Mesenteric fat pad (tissue), 1 donor: ENCODE measurements at regions not wholly inside any gene's neighbourhood (a gene's known extent, or its start where the extent isn't known, plus 50 kb on each side); places are given as distances from the start of the nearest gene placed in this dataset.

Experiments
- DNase-seq: peaks from one replicate; pipeline ENCODE4 v3.0.0-alpha.2; 2020; ENCODE audit warnings: low spot score
- donor health status: DM: yes; HTN: yes; CAD: no.

DNA sequence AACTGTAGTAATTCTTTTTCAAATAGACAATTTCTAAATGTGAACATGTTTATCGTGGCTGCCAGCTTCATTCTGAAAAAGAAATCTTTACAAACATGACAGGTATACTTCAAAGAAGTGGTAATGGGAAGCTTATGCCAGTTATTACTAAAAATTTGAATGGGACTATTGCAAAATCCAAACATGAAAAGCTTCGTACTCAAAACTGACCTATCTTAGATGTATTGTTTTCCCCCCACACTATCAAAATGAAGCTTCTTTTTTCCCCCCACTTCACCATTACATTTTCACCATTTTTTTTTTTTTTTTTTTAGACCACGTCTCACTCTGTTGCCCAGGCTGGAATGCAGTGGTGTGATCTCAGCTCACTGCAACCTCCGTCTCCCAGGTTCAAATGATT, 50.4 kb upstream of the SERTAD2 start:
- DNase-seq: no peak

DNA sequence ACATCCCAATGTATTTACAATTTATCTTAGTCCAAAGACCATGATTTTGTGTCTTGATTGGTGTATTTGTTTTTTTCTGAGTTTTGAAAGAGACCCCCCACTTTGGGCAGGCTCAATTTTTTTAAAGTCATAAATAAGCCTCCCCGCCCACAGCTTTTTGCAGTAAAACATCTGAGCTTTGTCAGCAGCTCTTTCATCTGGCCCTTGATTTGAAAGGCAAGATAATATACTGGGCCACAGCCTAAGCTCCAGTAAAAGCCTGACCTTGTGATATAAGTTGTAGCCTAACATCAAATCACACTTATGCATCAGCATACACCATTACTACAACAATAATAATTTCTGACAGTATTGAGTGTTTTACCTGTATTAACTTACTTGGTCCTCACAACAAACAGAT, 51.3 kb upstream of the SERTAD2 start:
- DNase-seq: no peak

DNA sequence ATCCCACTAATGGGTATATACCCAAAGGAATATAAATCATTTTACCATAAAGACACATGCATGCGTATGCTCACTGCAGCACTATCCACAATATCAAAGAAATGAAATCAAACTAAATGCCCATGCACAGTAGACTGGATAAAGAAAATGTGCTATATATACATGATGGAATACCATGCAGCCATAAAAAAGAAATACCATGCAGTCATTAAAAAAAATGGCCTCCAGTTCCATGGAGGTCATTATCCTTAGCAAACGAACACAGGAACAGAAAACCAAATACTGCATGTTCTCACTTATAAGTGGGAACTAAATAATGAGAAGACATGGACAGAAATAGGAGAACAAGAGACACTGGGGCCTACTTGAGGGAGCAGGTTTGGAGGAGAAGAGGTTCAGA, 53.6 kb upstream of the SERTAD2 start:
- no peak for DNase-seq

DNA sequence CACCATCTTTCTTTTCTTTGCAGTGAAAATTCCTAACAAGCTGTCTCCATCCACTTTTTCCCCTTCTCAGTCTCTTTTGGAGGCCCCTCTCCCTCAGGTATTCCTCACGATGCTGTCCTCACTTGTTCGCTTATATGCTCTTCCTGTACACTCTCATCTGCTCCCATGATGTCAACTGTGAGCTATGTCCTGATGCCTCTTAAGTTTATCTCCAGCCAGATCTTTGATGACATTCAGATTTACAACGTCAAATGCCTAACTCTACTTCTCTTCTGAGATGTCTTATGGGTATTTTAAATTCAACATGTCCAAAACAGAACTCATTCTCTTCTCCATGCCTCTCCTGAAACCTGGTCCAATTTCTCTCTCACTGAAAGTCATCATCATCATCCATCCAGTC, 55.1 kb upstream of the SERTAD2 start:
- DNase-seq: no peak

DNA sequence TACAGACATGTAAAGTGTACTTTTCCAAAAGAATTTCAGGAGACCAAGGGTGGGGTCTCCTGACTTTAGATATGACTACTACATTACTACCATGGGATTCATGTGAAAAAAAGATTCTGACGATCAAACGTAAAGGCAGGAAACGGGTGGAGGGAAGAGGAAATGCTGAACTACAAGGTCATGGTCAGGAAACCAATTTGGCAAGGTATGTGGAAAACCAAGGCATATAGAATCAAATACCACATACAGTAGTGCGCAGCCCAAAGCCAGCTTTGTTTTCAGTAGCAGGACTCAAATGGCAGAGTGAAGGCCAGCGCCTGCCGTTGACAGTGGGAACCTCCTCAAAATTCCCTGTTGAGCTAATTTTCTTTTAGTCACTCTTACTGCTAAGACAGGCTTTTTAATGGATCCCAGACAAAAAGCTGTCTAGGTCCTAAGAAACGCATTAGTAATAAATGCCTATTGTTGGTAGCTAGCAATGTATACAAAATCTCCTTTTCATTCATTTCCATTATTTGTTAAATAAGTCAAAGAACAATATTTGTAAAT, 57.6 kb upstream of the SERTAD2 start:
- no peak for DNase-seq

DNA sequence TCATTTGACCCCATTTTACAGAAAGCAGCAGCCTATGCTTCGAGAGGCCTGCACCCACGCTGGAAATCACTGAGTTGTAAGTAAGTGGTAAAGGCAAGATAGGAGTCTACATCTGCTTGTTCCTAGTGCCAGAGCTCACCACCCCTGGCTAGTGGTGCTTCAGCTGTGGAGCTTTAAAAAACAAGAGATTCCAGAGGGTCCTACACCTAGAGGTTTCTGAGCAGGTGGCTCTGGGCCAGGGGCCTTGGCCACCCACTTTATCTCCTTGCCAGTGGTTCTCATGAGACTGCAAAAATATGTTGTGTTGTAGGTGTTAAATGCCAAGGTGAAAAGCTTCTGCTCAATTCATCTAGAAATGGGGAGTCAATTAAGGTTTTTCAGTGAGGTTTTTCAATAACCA, 60.0 kb upstream of the SERTAD2 start:
- no peak for DNase-seq

DNA sequence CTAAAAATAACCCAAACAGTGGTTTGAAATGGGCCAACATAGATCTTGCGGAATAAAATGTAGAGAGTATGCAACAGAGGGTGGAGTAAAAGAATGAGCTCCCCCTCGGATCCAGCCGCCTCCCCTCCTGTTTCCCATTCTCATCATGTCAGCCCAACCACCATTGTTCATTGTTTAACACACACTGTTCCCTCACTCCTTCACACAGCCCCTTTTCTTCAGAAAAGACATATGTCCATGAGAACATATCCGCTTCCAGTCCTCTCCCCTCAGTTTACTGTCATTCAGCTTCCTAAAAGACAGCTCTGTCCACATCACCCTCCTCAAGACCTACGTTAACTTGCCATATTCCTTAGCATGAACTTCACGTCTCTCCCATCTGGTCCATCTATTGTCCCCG, 62.9 kb upstream of the SERTAD2 start:
- DNase-seq: no peak

DNA sequence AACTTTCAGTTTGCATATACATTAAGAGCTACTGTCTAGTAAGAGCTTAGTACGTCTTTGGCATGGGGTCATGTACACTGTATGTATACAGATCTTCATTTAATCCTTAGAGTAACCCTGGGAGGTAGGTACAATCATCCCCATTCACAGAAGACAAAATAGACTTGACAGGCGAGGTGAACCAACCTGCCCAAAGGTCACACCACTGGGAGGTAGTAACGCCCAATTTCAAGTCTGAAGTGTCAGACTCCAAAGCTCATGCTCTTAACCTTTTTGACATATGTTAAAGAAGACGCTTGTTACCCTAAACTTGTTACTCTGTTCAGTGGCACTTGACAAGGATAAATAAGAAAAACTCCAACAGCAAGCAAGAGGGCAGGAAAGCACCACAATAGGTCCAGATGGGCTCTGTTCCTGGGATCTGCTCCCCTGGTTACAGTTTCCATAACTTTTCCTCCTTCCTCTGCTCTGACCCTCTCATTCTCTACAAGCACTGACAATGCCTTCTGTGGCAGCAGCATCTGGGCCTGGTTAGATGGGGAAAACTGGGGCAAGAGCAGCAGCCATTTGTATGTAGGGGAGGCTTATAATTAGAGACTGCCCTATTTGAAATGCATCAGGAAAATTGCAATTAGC, 64.7 kb upstream of the SERTAD2 start:
- DNase-seq: no peak

DNA sequence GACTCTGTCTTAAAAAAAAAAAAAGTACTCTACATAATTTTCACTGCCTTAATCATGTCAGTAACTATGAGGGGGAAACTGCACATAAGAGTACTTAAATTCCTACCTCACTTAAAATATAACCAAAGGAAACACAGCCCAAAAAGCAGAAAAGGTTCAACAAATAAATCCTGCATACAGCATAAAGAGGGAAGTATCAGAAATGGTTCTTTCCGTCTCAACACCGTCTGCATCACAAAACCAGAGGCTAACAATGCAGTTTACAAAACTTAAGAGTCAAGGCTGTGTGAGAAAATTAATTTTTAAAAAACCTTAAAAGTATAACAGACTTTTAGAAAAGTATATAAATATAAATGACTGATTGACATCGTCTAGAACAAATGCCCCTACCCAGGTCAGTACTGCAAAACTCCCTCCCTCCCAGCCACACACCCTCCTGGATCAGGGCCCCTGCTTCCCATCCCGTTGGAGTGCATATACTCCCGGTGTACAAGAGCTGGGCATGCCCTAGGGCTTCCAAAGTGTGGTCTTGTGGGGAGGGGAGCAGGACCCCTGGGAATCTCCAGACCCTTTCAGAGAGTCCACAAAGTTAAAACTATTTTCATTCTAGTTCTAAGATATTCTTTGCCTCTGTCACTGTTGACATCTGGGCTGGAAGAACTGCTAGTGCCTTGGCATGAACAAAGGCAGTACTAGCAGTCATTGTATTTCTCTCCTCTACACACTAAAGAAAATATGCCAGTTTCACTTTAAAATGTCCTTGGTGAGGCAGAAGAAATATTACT, 67.0 kb upstream of the SERTAD2 start:
- DNase-seq: no peak

DNA sequence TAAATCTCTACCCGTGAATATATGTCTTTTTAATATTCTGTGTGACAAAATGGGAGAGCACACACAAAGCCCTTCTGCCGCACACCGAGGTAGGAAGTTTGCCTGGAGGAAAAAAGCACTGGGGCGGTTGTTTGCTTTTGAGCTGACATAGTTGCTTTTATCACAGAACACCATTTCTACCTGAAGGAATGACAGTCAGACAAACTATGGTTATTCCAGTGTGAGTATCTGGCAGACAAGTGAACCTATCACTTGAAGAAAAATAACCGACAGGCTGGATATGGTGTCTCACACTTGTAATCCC, 67.6 kb upstream of the SERTAD2 start:
- DNase-seq: no peak

DNA sequence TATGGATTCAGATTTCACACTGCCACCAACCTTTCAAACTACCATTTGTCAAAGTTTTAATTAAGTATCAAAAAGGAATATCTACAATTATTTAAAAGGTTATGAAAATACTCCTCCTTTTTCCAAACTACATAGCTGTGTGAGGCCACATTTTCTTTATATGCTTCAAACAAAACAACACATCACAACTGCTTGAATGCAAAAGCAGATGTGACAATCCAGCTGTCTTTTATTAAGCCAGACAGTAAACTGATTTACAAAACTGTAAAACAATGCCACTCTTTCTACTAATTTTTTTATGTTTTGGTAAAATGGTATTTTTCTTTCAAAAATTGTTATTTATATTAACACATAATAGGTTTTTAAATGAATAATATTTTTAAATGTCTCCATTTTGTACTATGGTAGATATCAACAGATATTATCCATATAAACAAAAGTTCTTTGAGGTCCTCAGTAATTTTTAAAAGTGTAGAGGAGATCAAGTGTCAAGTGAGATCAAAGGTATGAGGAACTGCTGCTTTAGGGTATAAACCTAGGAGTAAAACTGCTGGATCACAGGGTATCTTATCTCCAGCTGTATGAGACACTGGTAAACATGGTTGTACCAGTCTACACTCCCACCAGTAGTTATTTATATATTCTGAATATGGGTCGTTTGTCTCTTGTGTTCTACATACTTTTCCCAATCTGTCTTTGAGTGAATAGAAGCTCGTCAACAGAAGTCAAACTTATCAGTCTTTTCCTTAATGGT, 68.8 kb upstream of the SERTAD2 start:
- DNase-seq: no peak

DNA sequence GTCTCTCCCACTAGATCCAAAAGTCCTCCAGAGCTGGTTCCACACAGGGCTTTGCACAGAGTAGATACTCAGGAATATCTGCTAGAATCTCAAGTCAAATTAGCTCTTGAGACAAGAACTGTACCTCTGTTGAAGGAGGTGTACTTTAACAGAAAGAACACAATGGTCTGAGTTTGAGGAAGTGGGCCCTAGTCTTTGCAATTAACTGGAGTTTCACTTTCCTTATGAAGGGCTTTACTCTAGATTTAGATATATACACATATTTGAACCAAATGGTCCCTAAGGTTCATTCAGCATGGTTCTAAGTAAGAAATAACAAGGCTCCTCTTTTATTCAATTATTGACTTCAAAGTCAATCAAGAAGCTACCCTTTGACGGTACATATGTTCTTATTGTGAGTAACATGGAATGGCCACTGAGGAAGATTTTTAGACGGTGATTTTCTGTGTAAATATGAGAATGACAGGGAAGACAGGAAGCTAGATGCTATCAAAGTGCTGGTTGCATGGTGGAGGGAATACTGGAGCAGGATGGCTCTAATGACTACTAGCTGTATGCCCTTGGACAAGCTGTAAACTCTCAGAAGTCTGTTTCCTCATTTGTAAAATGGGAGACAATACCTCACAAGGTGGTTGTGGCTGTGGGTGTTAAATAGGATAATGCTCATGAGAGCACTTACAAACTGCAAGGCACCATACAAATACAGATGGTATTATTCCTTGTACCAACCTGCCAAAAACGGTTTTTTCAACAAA, 73.5 kb upstream of the SERTAD2 start:
- no peak for DNase-seq

DNA sequence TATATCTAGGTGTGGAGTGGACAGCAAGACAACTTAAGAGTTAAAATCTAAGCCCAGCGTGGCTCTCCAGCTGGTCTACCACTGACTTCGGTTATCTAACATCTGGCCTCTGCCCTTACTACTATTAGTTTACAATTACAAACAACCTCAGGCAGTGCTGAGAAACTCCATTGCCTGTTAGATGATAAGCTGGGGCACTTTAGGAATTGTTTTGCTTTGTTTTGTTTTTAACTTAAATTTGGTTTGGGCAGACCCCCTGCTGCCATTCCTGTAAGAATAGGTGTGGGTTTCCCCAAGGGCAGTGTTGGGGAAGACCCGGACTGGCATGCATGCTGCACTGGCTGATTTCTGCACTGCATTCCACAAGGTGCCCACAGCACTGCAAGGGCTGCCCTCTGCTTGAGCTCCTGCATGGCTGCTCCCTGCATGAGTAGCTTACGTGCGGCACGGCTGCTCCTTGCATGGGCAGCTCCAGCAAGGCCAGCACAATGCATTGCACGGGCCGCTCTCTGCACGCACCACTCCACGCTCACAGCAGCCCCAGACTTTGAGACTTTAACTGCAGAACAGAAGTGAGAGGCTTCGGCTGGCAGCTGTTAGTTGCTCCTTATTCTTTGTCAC, 74.2 kb upstream of the SERTAD2 start:
- DNase-seq: no peak

DNA sequence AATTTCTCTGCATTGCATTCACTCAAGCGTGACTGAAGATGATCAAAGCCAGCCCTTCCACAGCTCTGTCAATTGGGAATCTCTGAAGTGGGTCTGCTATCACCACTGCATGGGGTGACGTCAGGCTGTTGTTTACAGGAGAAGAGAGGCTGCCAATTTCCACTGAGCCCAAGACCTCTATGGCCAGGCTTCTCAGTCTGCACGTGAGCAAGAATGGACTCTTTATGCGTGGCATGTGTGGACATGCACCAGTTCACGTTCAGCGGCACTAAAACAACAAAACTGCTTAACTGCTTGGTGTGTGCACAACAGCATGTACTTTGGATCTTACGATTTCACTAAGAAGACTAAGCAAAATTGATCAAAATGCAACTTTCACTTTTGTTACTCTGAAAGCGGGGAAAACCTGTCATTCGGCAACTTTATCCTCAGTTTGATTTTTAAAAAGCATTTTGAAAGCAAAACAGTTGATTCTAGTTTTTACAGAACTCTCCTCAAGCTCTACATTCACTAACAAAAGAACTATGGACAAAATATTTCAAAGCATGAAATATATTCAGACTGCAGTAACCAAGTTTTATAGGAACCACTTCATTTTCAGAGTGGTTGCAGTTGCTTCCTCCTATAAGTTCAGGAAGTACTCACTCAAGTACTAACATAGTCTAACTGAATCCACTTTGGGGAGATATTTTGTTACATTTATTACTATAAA, 77.0 kb upstream of the SERTAD2 start:
- DNase-seq: no peak

DNA sequence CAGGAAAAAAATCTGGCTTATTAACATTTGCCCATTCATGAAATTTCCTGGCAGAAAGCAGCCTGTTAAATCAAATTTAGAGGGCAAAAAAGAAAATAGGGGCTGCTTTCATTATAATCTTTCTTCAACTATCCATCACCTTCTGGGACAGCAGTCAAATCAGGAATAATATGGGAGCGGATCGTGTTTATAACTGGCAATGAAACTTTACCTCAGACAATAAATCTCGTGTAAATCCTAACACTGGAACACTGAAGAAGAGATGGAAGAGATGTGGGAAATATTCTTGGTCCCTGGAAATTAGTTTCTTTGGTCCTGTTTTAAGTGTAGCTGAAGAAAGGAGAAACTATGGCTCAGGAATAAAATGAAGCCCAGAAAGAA, 77.5 kb upstream of the SERTAD2 start:
- DNase-seq: no peak

DNA sequence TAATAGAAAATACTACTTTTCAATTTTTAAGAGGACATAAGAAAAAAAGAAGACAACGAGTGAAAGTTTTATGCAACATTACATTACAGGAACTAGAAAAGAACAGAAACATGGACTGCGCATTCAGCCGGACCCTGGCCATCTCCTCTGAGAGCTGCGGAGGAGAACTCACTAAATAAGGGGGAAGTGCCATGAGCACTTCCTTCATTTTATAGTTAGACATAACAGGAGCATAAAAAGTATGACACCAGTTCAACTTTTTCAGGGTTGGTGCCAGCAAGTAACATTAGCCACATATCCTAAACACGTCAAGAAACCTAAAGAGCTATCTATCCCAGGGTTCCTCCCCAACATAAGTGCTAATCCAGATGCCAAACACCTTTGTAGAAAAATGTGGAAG, 78.0 kb upstream of the SERTAD2 start:
- DNase-seq: no peak

DNA sequence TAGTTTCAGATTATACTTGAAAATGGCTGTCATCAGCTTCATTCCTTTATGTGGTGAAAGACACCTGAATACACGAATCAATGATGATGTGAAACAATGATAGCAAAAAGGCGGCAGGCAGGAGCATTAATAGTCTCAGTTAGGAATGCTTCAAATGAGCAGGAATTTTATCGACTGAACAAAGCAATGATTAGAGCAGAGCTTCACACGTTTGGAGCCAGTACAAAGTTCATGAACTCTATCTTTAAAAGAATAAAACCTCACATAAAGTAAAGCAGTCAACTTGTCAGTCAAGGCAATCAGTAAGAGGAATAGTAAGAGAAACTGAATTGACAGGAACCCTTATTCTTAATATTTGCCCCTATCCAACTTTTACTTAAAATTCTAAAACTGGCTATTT, 78.4 kb upstream of the SERTAD2 start:
- no peak for DNase-seq

DNA sequence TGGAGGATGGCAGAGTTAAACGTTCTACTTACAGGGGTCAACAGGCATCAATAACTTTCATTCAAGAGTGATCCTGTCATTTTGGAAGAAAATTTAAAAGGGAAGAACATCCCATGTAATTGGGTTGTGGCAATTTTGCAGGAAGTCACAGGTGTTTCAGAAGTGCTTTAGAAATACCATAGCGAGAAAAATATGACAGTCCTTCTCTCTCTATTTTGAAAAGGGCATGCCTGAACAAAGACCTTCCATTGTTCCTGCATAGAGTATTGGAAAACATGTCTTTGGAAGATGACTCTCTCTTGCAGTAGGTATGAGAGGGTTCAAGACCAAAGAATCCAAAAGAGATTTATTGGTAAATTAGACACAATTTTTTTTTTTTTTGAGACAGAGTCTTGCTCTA, 81.8 kb upstream of the SERTAD2 start:
- no peak for DNase-seq

DNA sequence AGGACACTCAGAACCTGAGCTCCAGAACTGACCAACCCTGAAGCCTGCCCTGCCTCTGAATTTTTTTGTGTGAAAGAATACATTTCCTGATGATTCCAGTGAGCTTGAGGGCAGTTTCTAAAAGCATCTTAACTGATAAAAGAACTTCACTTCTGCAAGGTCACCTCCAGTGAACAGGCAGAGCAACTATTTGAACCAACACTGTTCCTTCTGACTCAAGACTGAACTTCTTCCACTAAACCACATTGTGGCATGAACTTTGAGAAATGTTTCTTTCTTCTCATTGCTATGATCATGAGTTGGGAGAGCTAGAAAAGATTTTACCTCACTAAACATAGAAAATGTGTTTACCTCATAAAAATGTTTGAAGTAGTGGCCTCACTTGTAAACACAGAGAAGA, 83.8 kb upstream of the SERTAD2 start:
- DNase-seq: no peak

DNA sequence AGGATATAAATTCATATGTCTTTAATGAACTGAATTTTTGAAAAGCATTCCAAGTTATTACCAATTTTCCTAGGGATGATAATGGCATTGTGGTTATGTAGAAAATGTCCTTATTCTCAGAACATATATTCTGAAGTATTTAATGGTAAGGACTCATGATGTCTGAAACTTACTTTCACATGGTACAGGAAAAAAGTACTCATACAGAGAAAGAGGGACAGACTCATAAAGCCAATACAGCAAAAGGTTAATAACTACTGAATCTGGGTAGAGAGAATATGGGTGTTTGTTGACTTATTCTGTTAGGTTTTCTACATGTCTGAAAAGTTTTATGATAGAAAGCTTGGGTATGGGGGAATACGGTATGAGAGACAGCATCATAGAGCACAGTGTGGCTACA, 84.3 kb upstream of the SERTAD2 start:
- no peak for DNase-seq

DNA sequence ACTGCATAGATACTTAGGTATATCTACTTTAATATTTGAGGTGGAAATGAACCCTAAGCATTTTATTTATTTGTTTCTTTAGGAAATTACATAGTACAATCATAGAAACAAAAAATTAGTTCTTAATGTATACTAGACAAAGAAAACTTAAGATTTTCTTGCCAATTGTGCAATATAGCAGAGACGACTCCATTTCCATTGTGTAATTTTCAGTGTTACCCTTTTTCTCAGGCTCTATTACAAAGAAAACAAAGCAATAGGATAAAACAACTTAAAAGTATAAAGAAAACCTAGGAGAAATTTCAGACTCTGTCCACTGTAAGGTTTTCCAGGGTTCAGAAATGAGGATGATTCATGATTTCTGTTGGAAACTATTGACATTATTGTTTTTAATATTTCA, 89.0 kb upstream of the SERTAD2 start:
- DNase-seq: no peak
